HL-60 (cell line): ENCODE measurements at regions not wholly inside any gene's neighbourhood (a gene's known extent, or its start where the extent isn't known, plus 50 kb on each side); places are given as distances from the start of the nearest gene placed in this dataset.

ENCODE experiments used
- DNase-seq, 2 experiments: peaks; one replicate each; pipeline ENCODE4 v3.0.0-alpha.2; 2010 to 2020; ENCODE audit warnings: low read depth in 1 of 2, low spot score in 1 of 2
- H3K27ac ChIP-seq: fragments of 250-450 bp; sonication (Bioruptor Pico); replicated peaks from 2 replicates; pipeline ENCODE4 v1.5.1; 2020; ENCODE audit warnings: mild to moderate bottlenecking, moderate library complexity
- H3K27me3 ChIP-seq: fragments of 250-450 bp; sonication (Bioruptor Pico); 2 replicates; pipeline ENCODE4 v1.5.1; 2021; ENCODE audit warnings: mild to moderate bottlenecking, moderate library complexity; ENCODE audit not compliant: insufficient read depth, poor library complexity, severe bottlenecking
- H3K4me3 ChIP-seq: replicated peaks from 2 replicates; pipeline ENCODE4 v1.5.1; 2011; ENCODE audit warnings: mild to moderate bottlenecking, control low read depth, low read length; ENCODE audit not compliant: insufficient read depth
- GABPA ChIP-seq: IDR thresholded peaks from 2 replicates; pipeline ENCODE4 v1.6.1; 2012; ENCODE audit warnings: low read depth
- POLR2AphosphoS5 ChIP-seq: IDR thresholded peaks from 2 replicates; pipeline ENCODE4 v1.6.1; 2012; ENCODE audit warnings: low read depth
- SPI1 ChIP-seq: IDR thresholded peaks from 2 replicates; pipeline ENCODE4 v1.6.1; 2012; ENCODE audit warnings: low read depth, mild to moderate bottlenecking, borderline replicate concordance
- TF ChIP-seq, protein P1 (sequence below): IDR thresholded peaks from one replicate; pipeline ENCODE4 v1.5.1; 2011; ENCODE audit warnings: low read length, control low read depth, inconsistent platforms; ENCODE audit not compliant: insufficient read depth
- TF ChIP-seq, protein P2 (sequence below): IDR thresholded peaks from 2 replicates; pipeline ENCODE4 v1.6.1; 2012; ENCODE audit warnings: low read depth; ENCODE audit not compliant: insufficient replicate concordance

GRCh38 chr4:20338841-20339240 lies 87.1 kb downstream of the SLIT2 start:
- DNase-seq, result no peak
- Histone ChIP-seq H3K27ac (no peak overlapping the region), H3K27me3 (no peaks in the 10 kb centered on the region), H3K4me3 (no peak overlapping the region)
- no peak for TF ChIP-seq GABPA
- TF ChIP-seq, protein P1, sequence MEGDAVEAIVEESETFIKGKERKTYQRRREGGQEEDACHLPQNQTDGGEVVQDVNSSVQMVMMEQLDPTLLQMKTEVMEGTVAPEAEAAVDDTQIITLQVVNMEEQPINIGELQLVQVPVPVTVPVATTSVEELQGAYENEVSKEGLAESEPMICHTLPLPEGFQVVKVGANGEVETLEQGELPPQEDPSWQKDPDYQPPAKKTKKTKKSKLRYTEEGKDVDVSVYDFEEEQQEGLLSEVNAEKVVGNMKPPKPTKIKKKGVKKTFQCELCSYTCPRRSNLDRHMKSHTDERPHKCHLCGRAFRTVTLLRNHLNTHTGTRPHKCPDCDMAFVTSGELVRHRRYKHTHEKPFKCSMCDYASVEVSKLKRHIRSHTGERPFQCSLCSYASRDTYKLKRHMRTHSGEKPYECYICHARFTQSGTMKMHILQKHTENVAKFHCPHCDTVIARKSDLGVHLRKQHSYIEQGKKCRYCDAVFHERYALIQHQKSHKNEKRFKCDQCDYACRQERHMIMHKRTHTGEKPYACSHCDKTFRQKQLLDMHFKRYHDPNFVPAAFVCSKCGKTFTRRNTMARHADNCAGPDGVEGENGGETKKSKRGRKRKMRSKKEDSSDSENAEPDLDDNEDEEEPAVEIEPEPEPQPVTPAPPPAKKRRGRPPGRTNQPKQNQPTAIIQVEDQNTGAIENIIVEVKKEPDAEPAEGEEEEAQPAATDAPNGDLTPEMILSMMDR, result no peak
- TF ChIP-seq, protein P2, sequence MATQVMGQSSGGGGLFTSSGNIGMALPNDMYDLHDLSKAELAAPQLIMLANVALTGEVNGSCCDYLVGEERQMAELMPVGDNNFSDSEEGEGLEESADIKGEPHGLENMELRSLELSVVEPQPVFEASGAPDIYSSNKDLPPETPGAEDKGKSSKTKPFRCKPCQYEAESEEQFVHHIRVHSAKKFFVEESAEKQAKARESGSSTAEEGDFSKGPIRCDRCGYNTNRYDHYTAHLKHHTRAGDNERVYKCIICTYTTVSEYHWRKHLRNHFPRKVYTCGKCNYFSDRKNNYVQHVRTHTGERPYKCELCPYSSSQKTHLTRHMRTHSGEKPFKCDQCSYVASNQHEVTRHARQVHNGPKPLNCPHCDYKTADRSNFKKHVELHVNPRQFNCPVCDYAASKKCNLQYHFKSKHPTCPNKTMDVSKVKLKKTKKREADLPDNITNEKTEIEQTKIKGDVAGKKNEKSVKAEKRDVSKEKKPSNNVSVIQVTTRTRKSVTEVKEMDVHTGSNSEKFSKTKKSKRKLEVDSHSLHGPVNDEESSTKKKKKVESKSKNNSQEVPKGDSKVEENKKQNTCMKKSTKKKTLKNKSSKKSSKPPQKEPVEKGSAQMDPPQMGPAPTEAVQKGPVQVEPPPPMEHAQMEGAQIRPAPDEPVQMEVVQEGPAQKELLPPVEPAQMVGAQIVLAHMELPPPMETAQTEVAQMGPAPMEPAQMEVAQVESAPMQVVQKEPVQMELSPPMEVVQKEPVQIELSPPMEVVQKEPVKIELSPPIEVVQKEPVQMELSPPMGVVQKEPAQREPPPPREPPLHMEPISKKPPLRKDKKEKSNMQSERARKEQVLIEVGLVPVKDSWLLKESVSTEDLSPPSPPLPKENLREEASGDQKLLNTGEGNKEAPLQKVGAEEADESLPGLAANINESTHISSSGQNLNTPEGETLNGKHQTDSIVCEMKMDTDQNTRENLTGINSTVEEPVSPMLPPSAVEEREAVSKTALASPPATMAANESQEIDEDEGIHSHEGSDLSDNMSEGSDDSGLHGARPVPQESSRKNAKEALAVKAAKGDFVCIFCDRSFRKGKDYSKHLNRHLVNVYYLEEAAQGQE, result no peak
- no peak for TF ChIP-seq POLR2AphosphoS5
- TF ChIP-seq SPI1, result no peak

DNA sequence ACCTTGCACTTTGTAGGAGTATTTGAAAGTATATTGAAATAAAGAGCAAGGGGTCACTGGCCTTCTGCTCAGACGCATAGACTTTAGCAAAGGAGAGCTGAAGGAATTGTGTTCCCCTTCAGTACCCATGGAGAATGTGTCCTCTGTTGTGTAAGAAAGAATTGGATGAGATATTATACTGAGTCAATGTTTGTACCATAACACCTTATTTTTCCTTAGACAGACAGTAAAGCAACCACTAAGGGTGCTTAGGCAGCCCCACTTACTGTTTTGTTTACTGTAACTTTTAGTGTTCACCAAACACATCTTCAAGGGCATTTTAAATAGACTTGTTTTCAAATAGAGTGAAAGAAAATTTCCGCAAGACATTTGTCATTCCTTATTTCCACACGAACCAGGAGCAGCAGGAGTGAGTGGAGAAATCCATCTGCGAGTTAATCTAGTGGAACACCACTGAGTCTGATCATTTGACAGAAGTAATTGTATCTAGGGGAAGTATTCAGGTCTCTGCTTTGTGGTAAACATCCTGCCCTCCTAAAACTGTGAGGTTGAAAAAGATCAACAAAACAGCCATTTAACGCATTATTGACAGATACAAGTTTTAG lies 89.5 kb downstream of the SLIT2 start:
- Histone ChIP-seq H3K4me3 (no peak overlapping the region), H3K27ac (no peak overlapping the region), H3K27me3 (no peaks in the 10 kb centered on the region)
- no peak for DNase-seq
- TF ChIP-seq, protein P1, result no peak
- TF ChIP-seq, protein P2, result no peak
- TF ChIP-seq GABPA (no peak), SPI1 (no peak), POLR2AphosphoS5 (no peak)

DNA sequence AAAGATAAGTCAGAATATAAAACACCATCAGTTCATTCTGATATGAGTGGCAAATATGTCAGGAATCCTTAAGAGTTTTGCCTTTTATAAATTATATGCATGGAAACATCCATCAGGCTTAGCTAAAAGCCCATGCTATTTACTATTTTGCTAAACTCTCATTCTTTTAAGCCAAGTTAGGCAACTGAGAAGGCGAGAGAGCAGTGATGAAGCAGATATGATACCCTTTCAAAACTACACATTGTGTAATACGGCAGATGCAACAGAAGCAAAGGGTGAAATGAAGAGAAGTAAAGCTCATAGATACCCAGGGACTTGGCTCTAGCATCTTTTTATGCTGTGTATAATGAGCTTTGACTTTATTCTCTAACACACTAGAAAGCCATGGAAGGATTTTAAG lies 95.8 kb downstream of the SLIT2 start:
- no peak for TF ChIP-seq POLR2AphosphoS5
- no peak for TF ChIP-seq GABPA
- TF ChIP-seq, protein P2, result no peak
- TF ChIP-seq, protein P1, result no peak
- TF ChIP-seq SPI1, result no peak

More for the DNA sequence above, 95.8 kb downstream of the SLIT2 start:
- DNase-seq, result no peak
- no peaks in the 10 kb centered on the region for H3K27me3 ChIP-seq
- H3K4me3 ChIP-seq, result no peak overlapping the region
- no peak overlapping the region for H3K27ac ChIP-seq
